GM21576 (cell line): ENCODE measurements at regions not wholly inside any gene's neighbourhood (a gene's known extent, or its start where the extent isn't known, plus 50 kb on each side); places are given as distances from the start of the nearest gene placed in this dataset.

ENCODE experiments used
- ATAC-seq: cut with Tn5 transposase; IDR thresholded peaks from one replicate; pipeline ENCODE4 v1.9.1; 2021; ENCODE audit warnings: mild to moderate bottlenecking, moderate library complexity; ENCODE audit not compliant: unreplicated experiment

GRCh38 chr1:38273196-38273804 lies 226.7 kb upstream of the POU3F1 start:
- ATAC-seq: no peak

- no peak for ATAC-seq
These were observed 225.9 kb upstream of the POU3F1 start for GRCh38 chr1:38272515-38272914.

- no peak for ATAC-seq
These were observed 224.4 kb upstream of the POU3F1 start for GRCh38 chr1:38270849-38271633.

- no peak for ATAC-seq
These were observed 223.6 kb upstream of the POU3F1 start for GRCh38 chr1:38269923-38270848.

GRCh38 chr1:38268226-38268625 lies 221.6 kb upstream of the POU3F1 start:
- ATAC-seq: no peak

- ATAC-seq: no peak
These were observed 220.7 kb upstream of the POU3F1 start for GRCh38 chr1:38267037-38268036.

- no peak for ATAC-seq
These were observed 219.6 kb upstream of the POU3F1 start for GRCh38 chr1:38266197-38266520.

- ATAC-seq: no peak
These were observed 219.0 kb upstream of the POU3F1 start for GRCh38 chr1:38265293-38266196.

- no peak for ATAC-seq
These were observed 216.8 kb upstream of the POU3F1 start for GRCh38 chr1:38263438-38263837.

GRCh38 chr1:38261574-38261973 lies 215.0 kb upstream of the POU3F1 start:
- no peak for ATAC-seq

- no peak for ATAC-seq
These were observed 211.6 kb upstream of the POU3F1 start for GRCh38 chr1:38258085-38258627.

- ATAC-seq: no peak
These were observed 210.8 kb upstream of the POU3F1 start for GRCh38 chr1:38257374-38257773.

- ATAC-seq: no peak
These were observed 209.5 kb upstream of the POU3F1 start for GRCh38 chr1:38256072-38256471.

- no peak for ATAC-seq
These were observed 206.7 kb upstream of the POU3F1 start for GRCh38 chr1:38253314-38253713.

- no peak for ATAC-seq
These were observed 203.8 kb upstream of the POU3F1 start for GRCh38 chr1:38250356-38250755.

GRCh38 chr1:38249001-38249400 lies 202.4 kb upstream of the POU3F1 start:
- no peak for ATAC-seq

- ATAC-seq: no peak
These were observed 200.7 kb upstream of the POU3F1 start for GRCh38 chr1:38246955-38247952.
